Activated T-cell treated with anti-CD3 and anti-CD28 coated beads for 24 hours (primary cell): ENCODE measurements at regions not wholly inside any gene's neighbourhood (a gene's known extent, or its start where the extent isn't known, plus 50 kb on each side); places are given as distances from the start of the nearest gene placed in this dataset.
"Not testable (repeated sequence)": the region's sequence is repeated elsewhere in the genome, so short reads cannot be mapped to it uniquely, and the experiment has no call there.

ENCODE experiments used
- DNase-seq: peaks from one replicate; pipeline ENCODE4 v3.0.0-alpha.2; 2020; ENCODE audit warnings: low read depth

GRCh38 chr18:1133541-1133940, 228.9 kb downstream of the ADCYAP1 start:
- DNase-seq = no peak

- DNase-seq = no peak
Measured at GRCh38 chr18:1147730-1148129, 243.1 kb downstream of the ADCYAP1 start.

- DNase-seq = no peak
Measured at GRCh38 chr18:1149709-1150108, 245.0 kb downstream of the ADCYAP1 start.

- no peak for DNase-seq
Measured at GRCh38 chr18:1150344-1150743, 245.7 kb downstream of the ADCYAP1 start.

GRCh38 chr18:1152958-1153357, 248.3 kb downstream of the ADCYAP1 start:
- DNase-seq = not testable (repeated sequence)

- DNase-seq = no peak
Measured at GRCh38 chr18:1173593-1173992, 268.9 kb downstream of the ADCYAP1 start.

GRCh38 chr18:1177232-1177631, 272.6 kb downstream of the ADCYAP1 start:
- no peak for DNase-seq

- no peak for DNase-seq
Measured at GRCh38 chr18:1191341-1191740, 286.7 kb downstream of the ADCYAP1 start.

- DNase-seq = no peak
Measured at GRCh38 chr18:1213126-1213525, 308.5 kb downstream of the ADCYAP1 start.

- DNase-seq = no peak
Measured at GRCh38 chr18:1222880-1223279, 318.2 kb downstream of the ADCYAP1 start.

GRCh38 chr18:1227025-1227424, 322.4 kb downstream of the ADCYAP1 start:
- no peak for DNase-seq

GRCh38 chr18:1229634-1230033, 325.0 kb downstream of the ADCYAP1 start:
- no peak for DNase-seq

- DNase-seq = no peak
Measured at GRCh38 chr18:1232867-1233266, 328.2 kb downstream of the ADCYAP1 start.

- DNase-seq = no peak
Measured at GRCh38 chr18:1240701-1241100, 336.0 kb downstream of the ADCYAP1 start.

GRCh38 chr18:1244397-1245122, 339.9 kb downstream of the ADCYAP1 start:
- DNase-seq = no peak

- no peak for DNase-seq
Measured at GRCh38 chr18:1246827-1247226, 342.2 kb downstream of the ADCYAP1 start.

- no peak for DNase-seq
Measured at GRCh38 chr18:1252534-1252933, 347.9 kb downstream of the ADCYAP1 start.

- no peak for DNase-seq
Measured at GRCh38 chr18:1252936-1253335, 348.3 kb downstream of the ADCYAP1 start.

- no peak for DNase-seq
Measured at GRCh38 chr18:1253827-1254226, 349.2 kb downstream of the ADCYAP1 start.

GRCh38 chr18:1261054-1261453, 356.4 kb downstream of the ADCYAP1 start:
- DNase-seq = no peak

GRCh38 chr18:1267021-1267420, 362.4 kb downstream of the ADCYAP1 start:
- DNase-seq = no peak

GRCh38 chr18:1270081-1270480, 365.4 kb downstream of the ADCYAP1 start:
- no peak for DNase-seq

GRCh38 chr18:1273469-1273868, 368.8 kb downstream of the ADCYAP1 start:
- no peak for DNase-seq

GRCh38 chr18:1292167-1292566, 387.5 kb downstream of the ADCYAP1 start:
- DNase-seq = no peak
